Thoracic aorta (tissue), 2 donors: ENCODE measurements at regions not wholly inside any gene's neighbourhood (a gene's known extent, or its start where the extent isn't known, plus 50 kb on each side); places are given as distances from the start of the nearest gene placed in this dataset.

Source experiments
- ATAC-seq: fragments of 150-250 bp; one replicate; pipeline ENCODE4 v1.8.0; 2017; ENCODE audit warnings: low read depth; ENCODE audit not compliant: insufficient number of reproducible peaks, low FRiP score
- DNase-seq: peaks from one replicate; pipeline ENCODE4 v3.0.0-alpha.2; 2020; ENCODE audit warnings: low spot score
- H3K27ac ChIP-seq, 2 donors: fragments of 200-600 bp; sonication (generic); 1 replicate in 1 of 2; 2 replicates in 1 of 2; pipeline ENCODE4 v1.5.1; 2016; ENCODE audit warnings: mild to moderate bottlenecking in 2 of 2, moderate library complexity in 2 of 2
- H3K27me3 ChIP-seq: fragments of 200-600 bp; sonication (generic); replicated peaks from 2 replicates; pipeline ENCODE4 v1.6.0; 2016; ENCODE audit warnings: mild to moderate bottlenecking; ENCODE audit not compliant: insufficient read depth
- H3K36me3 ChIP-seq: fragments of 200-600 bp; sonication (generic); one replicate; pipeline ENCODE4 v1.5.1; 2016
- H3K4me1 ChIP-seq, 2 donors: fragments of 200-600 bp; sonication (generic); 1 replicate in 1 of 2; 2 replicates in 1 of 2; pipeline versions ENCODE4 v1.5.1 to v1.6.0; 2016; ENCODE audit warnings: low read depth in 2 of 2, mild to moderate bottlenecking in 1 of 2; ENCODE audit not compliant: control insufficient read depth in 1 of 2
- H3K4me3 ChIP-seq: fragments of 200-600 bp; sonication (generic); 2 replicates; pipeline ENCODE4 v1.5.1; 2016; ENCODE audit warnings: mild to moderate bottlenecking
- H3K9me3 ChIP-seq: fragments of 200-600 bp; sonication (generic); 2 replicates; pipeline ENCODE4 v1.5.1; 2016
- TF ChIP-seq, protein P1 (sequence below): fragments of 200-600 bp; sonication (generic); IDR thresholded peaks from one replicate; pipeline ENCODE4 v1.5.1; 2019; ENCODE audit warnings: antibody characterized with exemption

DNA sequence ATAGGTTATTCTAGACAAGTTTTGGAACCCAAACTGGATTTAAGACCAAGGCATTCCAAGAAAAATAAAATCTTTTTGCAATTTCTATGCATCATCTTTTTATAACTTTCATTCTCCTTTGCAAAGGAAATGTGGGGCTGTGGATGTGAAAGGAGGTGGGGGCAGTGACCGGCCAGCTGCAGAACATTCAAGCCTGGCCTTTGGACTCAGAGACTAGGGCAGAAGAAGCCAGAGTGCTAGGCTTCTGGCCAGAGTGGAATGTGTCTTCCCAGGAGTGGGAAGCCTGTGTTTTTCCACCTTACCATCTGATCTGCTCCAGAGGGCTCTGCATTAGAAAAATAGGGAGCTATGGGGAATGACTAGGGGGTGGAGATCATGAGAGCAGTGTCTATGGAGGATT is 148.5 kb downstream of the C9orf152 start:
- TF ChIP-seq, protein P1, sequence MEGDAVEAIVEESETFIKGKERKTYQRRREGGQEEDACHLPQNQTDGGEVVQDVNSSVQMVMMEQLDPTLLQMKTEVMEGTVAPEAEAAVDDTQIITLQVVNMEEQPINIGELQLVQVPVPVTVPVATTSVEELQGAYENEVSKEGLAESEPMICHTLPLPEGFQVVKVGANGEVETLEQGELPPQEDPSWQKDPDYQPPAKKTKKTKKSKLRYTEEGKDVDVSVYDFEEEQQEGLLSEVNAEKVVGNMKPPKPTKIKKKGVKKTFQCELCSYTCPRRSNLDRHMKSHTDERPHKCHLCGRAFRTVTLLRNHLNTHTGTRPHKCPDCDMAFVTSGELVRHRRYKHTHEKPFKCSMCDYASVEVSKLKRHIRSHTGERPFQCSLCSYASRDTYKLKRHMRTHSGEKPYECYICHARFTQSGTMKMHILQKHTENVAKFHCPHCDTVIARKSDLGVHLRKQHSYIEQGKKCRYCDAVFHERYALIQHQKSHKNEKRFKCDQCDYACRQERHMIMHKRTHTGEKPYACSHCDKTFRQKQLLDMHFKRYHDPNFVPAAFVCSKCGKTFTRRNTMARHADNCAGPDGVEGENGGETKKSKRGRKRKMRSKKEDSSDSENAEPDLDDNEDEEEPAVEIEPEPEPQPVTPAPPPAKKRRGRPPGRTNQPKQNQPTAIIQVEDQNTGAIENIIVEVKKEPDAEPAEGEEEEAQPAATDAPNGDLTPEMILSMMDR = no peak
- Histone ChIP-seq H3K27ac (no peak overlapping the region), H3K27me3 (no peaks in the 10 kb centered on the region), H3K4me1 (peaks cover 9 to 17% of the 10 kb centered on the region in 2 donors), H3K36me3 (no peaks in the 10 kb centered on the region), H3K9me3 (no peaks in the 10 kb centered on the region), H3K4me3 (no peak overlapping the region)
- DNase-seq = no peak
- no peak for ATAC-seq

- Histone ChIP-seq H3K27ac (no peak overlapping the region), H3K27me3 (no peaks in the 10 kb centered on the region), H3K36me3 (no peaks in the 10 kb centered on the region), H3K4me3 (no peak overlapping the region), H3K9me3 (no peaks in the 10 kb centered on the region), H3K4me1 (peaks cover 21 to 31% of the 10 kb centered on the region in 2 donors)
- DNase-seq (no peak), ATAC-seq (no peak)
- TF ChIP-seq, protein P1 = no peak
Measured at GRCh38 chr9:110064803-110065202, 143.2 kb downstream of the C9orf152 start.

DNA sequence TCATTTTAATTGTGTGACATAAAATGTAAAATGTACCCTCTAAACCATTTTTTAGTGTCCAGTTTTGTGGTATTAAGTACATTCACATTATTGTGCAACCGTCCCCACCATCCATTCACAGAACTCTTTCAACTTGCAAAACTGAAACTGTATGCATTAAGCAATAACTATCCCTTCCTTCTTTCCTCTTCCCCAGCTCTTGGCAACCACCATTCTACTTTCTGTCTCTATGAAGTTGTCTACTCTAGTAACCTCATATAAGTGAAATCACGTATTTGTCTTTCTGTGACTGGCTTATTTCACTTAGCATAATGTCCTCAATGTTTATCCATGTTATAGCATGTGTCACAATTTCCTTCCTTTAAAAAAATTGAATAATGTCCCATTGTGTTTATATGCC is 142.4 kb downstream of the C9orf152 start:
- TF ChIP-seq, protein P1 = no peak
- no peaks in the 10 kb centered on the region for H3K27me3 ChIP-seq
- H3K4me1 ChIP-seq = peaks cover 24 to 30% of the 10 kb centered on the region in 2 donors
- no peak for DNase-seq
- H3K4me3 ChIP-seq = no peak overlapping the region
- ATAC-seq = no peak
- no peaks in the 10 kb centered on the region for H3K9me3 ChIP-seq
- no peaks in the 10 kb centered on the region for H3K36me3 ChIP-seq
- H3K27ac ChIP-seq = no peak overlapping the region

DNA sequence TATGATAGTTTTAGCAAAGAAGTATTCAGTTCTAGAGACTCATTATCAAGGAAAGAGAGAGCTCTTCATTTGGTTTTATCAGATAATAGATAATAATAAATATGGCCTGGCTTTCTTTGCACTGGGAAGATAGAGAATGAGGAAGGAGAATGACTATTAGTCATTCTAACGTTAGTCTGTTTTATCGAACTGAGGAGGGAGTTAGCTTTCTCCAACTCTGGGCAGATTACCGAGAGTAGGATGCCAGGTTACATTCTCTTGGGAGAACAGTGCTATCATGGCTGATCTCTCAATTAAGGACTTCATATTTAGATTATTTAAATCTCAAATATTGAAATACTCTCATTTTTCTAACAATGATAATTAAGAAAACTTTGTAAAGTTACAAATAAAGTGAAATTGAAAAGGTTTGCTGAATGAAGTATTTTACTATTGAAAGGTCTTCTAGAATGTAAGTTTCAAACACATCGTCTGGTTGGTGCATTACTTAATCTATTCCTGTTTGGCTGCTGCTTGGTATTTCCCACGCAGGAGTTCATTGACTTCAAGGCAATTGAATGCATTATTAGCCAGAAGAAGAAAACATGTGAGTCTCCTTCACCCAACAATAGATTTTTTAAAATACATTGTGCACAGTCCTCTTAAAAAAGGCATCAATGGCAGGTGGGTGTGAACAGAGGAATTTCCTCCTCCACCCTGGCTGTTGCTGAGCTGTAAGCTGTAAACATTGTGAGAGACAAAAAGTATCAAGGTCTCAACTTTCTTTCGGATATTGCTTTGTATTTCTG is 140.8 kb downstream of the C9orf152 start:
- Histone ChIP-seq H3K27me3 (no peaks in the 10 kb centered on the region), H3K9me3 (no peaks in the 10 kb centered on the region), H3K36me3 (no peaks in the 10 kb centered on the region), H3K27ac (no peak overlapping the region), H3K4me1 (peaks cover 24 to 31% of the 10 kb centered on the region in 2 donors), H3K4me3 (no peak overlapping the region)
- DNase-seq (no peak), ATAC-seq (no peak)
- TF ChIP-seq, protein P1 = no peak

DNA sequence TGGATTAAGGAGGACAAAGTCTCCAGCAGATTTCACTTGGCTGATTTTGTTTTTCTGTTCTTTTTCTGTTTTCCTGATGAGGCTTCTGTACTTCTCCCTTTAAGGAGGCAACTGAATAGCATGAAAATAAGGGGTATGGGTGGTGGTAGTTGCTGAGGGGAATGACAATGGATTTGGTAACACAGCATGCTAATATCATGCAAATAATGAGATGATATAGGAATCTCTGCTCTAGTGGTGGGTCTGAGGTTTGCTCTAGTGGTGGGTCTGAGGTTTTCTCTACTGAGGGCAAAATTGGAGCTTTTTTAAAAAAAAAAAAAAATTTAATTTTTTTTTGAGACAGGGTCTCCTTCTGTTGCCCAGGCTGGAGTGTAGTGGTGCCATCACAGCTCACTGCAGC is 139.7 kb downstream of the C9orf152 start:
- Histone ChIP-seq H3K36me3 (no peaks in the 10 kb centered on the region), H3K4me1 (peaks cover 31 to 42% of the 10 kb centered on the region in 2 donors), H3K4me3 (no peak overlapping the region), H3K9me3 (no peaks in the 10 kb centered on the region), H3K27ac (no peak overlapping the region), H3K27me3 (no peaks in the 10 kb centered on the region)
- TF ChIP-seq, protein P1 = no peak
- ATAC-seq = no peak
- DNase-seq = no peak
